Activated CD4-positive, alpha-beta memory T cell treated with anti-CD3 and anti-CD28 coated beads for 36 hours (primary cell): ENCODE measurements at regions not wholly inside any gene's neighbourhood (a gene's known extent, or its start where the extent isn't known, plus 50 kb on each side); places are given as distances from the start of the nearest gene placed in this dataset.

Experiments used
- CTCF ChIA-PET: fragments of 350-600 bp; sonication (Branson Sonifier 250); formaldehyde crosslinking; loops from one replicate; lab custom pipeline; 2021; ENCODE audit warnings: antibody characterized with exemption, inconsistent platforms; lab: Charles Lee
- POLR2A ChIA-PET: fragments of 350-600 bp; sonication (Branson Sonifier 250); formaldehyde crosslinking; loops from one replicate; lab custom pipeline; 2021; ENCODE audit warnings: antibody characterized with exemption; lab: Charles Lee
- DNase-seq: peaks from one replicate; pipeline ENCODE4 v3.0.0-alpha.2; 2020
- H3K27ac Mint-ChIP-seq: one replicate; pipeline ENCODE4 v1.8.0; 2021; ENCODE audit warnings: mixed read lengths
- H3K27me3 Mint-ChIP-seq: one replicate; pipeline ENCODE4 v1.8.0; 2021; ENCODE audit warnings: mixed read lengths
- H3K36me3 Mint-ChIP-seq: one replicate; pipeline ENCODE4 v1.8.0; 2021; ENCODE audit warnings: mixed read lengths
- H3K4me1 Mint-ChIP-seq: one replicate; pipeline ENCODE4 v1.8.0; 2021; ENCODE audit warnings: low read depth, mixed read lengths
- H3K4me3 Mint-ChIP-seq: one replicate; pipeline ENCODE4 v1.8.0; 2021; ENCODE audit warnings: mild to moderate bottlenecking, mixed read lengths
- H3K9me3 Mint-ChIP-seq: one replicate; pipeline ENCODE4 v1.8.0; 2021; ENCODE audit warnings: mixed read lengths
- intact Hi-C: fragments of 100-400 bp; cut with micrococcal nuclease; formaldehyde crosslinking; loops from one replicate; pipeline ENCODE4 v1.15.1; 2023

GRCh38 chr2:201980389-201980821, 53.2 kb upstream of the FZD7 start:
- Mint-ChIP-seq H3K9me3 (no peaks in the 10 kb centered on the region), H3K4me3 (no peak overlapping the region), H3K4me1 (no peaks in the 10 kb centered on the region), H3K36me3 (no peaks in the 10 kb centered on the region), H3K27ac (no peak overlapping the region), H3K27me3 (no peaks in the 10 kb centered on the region)
- intact Hi-C loops = no loop called here
- DNase-seq = no peak
- ChIA-PET CTCF (no interaction called here), POLR2A (no interaction called here)

DNA sequence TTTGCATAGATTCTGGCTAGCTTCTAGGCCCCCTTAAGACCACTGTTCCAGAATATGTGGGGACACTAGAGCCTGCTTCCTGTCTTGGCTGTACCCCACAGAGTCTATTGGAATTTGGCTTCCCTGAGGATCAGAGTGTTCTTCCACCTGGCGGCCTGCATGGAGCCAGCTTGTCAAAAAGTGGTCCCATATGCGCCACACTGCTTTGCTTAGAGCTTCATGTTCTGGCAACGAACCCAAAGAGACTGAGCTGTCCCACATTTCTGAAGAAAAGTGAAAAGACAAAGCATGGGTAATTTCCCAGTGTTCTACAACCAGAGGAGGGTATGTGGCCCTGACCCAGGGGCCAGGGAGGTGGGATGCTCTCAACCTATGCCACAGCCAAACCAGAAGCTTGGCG, 52.7 kb upstream of the FZD7 start:
- no peaks in the 10 kb centered on the region for H3K27me3 Mint-ChIP-seq
- no peaks in the 10 kb centered on the region for H3K4me1 Mint-ChIP-seq
- CTCF ChIA-PET = no interaction called here
- no peak for DNase-seq
- no peaks in the 10 kb centered on the region for H3K36me3 Mint-ChIP-seq
- intact Hi-C loops = no loop called here
- POLR2A ChIA-PET = no interaction called here
- H3K27ac Mint-ChIP-seq = no peak overlapping the region
- no peaks in the 10 kb centered on the region for H3K9me3 Mint-ChIP-seq
- no peak overlapping the region for H3K4me3 Mint-ChIP-seq

DNA sequence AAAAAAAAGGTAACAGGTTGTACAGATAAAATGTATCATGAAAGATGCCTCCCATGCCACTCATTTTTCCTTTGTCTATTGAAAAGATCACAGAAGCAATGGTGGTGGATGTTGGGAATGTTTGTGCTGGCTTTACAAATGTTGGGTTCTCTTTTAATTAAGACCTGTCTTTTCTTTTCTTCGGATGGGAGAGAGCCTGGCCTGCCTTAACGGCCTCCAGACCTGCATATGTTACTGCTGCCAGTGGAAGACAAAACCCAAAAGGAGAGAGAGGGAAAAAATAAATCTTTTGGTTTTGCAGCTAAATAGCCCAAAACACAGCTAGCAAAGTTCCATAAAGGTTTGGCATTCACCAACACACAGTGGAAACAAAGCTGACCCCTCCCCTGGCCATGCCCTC, 50.5 kb upstream of the FZD7 start:
- H3K4me3 Mint-ChIP-seq = no peak overlapping the region
- intact Hi-C loops = no loop called here
- DNase-seq = no peak
- no peaks in the 10 kb centered on the region for H3K4me1 Mint-ChIP-seq
- H3K36me3 Mint-ChIP-seq = no peaks in the 10 kb centered on the region
- no peak overlapping the region for H3K27ac Mint-ChIP-seq
- no peaks in the 10 kb centered on the region for H3K27me3 Mint-ChIP-seq
- CTCF ChIA-PET = no interaction called here
- no peaks in the 10 kb centered on the region for H3K9me3 Mint-ChIP-seq
- POLR2A ChIA-PET = no interaction called here

DNA sequence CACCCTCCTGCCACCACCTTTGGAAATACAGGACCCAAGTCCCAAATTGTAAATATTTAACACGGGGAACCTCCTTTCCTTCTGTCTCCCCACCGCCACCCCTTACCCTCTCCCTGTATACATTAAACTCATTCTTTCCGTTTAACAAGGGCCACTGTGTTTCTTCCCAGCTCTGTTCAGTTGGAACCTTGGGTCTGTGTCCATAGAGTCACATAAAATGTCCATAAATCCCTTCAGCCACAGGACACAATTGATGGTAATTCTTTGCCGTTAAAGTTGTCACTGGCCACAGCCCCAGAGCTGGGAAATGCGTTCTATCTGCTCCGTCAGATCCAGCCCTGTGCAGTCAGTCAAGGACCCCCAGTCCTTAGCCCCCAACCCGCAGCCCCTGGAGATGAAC, 49.9 kb upstream of the FZD7 start:
- Mint-ChIP-seq H3K36me3 (no peaks in the 10 kb centered on the region), H3K4me3 (no peak overlapping the region), H3K9me3 (no peaks in the 10 kb centered on the region), H3K27ac (no peak overlapping the region), H3K4me1 (no peaks in the 10 kb centered on the region), H3K27me3 (no peaks in the 10 kb centered on the region)
- no peak for DNase-seq
- POLR2A ChIA-PET = no interaction called here
- CTCF ChIA-PET = no interaction called here
- intact Hi-C loops = no loop called here
